ENCODE measurements at regions not wholly inside any gene's neighbourhood (a gene's known extent, or its start where the extent isn't known, plus 50 kb on each side); places are given as distances from the start of the nearest gene placed in this dataset.

GRCh38 chr7:21137640-21138039 is 290.2 kb upstream of the SP4 start:
- Histone ChIP-seq H3K4me3 (ENCODE audit: low read depth in 1 of 2, low read length in 2 of 2) (no peak overlapping the region), H3K36me3 (ENCODE audit: insufficient read depth, low read length) (no peaks in the 10 kb centered on the region), H3K27ac (ENCODE audit: low read length) (no peak overlapping the region), H3K9me3 (ENCODE audit: insufficient read depth, low read length, severe bottlenecking) (no peaks in the 10 kb centered on the region), H3K4me2 (ENCODE audit: insufficient read depth, low read length) (no peak overlapping the region), H3K4me1 (ENCODE audit: insufficient read depth, low read length) (no peaks in the 10 kb centered on the region), H4K20me1 (ENCODE audit: insufficient read depth, low read length) (no peaks in the 10 kb centered on the region), H3K79me2 (ENCODE audit: insufficient read depth, low read length) (no peaks in the 10 kb centered on the region), H3K9ac (ENCODE audit: low read depth, low read length) (no peak overlapping the region), H3K27me3 (ENCODE audit: insufficient read depth, low read length, poor library complexity) (peaks cover 4% of the 10 kb centered on the region), H2AFZ (ENCODE audit: low read depth, low read length) (no peak overlapping the region)
- TF ChIP-seq EZH2 (IDR thresholded peaks at IDR 0.05; ENCODE audit: borderline replicate concordance, low read depth, low read length, severe bottlenecking) (no peak), CTCF (IDR thresholded peaks at IDR 0.05; ENCODE audit: borderline replicate concordance, extremely low read depth, low read length, poor library complexity, severe bottlenecking) (no peak)
- no peak for DNase-seq
- ATAC-seq (ENCODE audit: insufficient read depth, low read depth): no peak

- ATAC-seq (ENCODE audit: insufficient read depth, low read depth): no peak
- TF ChIP-seq EZH2 (IDR thresholded peaks at IDR 0.05; ENCODE audit: borderline replicate concordance, low read depth, low read length, severe bottlenecking) (no peak), CTCF (IDR thresholded peaks at IDR 0.05; ENCODE audit: borderline replicate concordance, extremely low read depth, low read length, poor library complexity, severe bottlenecking) (no peak)
- Histone ChIP-seq H3K27ac (ENCODE audit: low read length) (no peak overlapping the region), H3K9me3 (ENCODE audit: insufficient read depth, low read length, severe bottlenecking) (no peaks in the 10 kb centered on the region), H3K4me3 (ENCODE audit: low read depth in 1 of 2, low read length in 2 of 2) (no peak overlapping the region), H3K36me3 (ENCODE audit: insufficient read depth, low read length) (no peaks in the 10 kb centered on the region), H2AFZ (ENCODE audit: low read depth, low read length) (no peak overlapping the region), H3K4me1 (ENCODE audit: insufficient read depth, low read length) (no peaks in the 10 kb centered on the region), H3K4me2 (ENCODE audit: insufficient read depth, low read length) (no peak overlapping the region), H3K9ac (ENCODE audit: low read depth, low read length) (no peak overlapping the region), H3K27me3 (ENCODE audit: insufficient read depth, low read length, poor library complexity) (peaks cover 4% of the 10 kb centered on the region), H4K20me1 (ENCODE audit: insufficient read depth, low read length) (no peaks in the 10 kb centered on the region), H3K79me2 (ENCODE audit: insufficient read depth, low read length) (no peaks in the 10 kb centered on the region)
- DNase-seq: no peak
Measured at GRCh38 chr7:21140622-21141021, 287.3 kb upstream of the SP4 start.

DNA sequence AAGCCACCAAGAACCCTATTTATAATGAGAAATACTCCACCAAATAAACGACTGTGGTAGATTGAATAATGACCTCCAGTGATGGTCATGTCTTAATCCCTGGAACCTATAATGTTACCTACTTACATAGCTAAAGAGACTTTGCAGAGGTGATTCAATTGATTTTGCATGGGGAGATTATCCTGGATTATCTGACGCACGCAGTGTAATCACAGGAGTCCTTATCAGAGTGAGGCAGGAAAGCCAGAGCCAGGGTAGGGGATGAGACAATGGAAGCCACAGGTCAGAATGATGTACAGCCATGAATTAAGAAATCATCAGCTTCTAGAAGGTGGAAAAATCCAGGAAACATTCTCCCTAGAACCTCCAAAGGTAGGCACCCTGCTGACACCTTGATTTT is 286.4 kb upstream of the SP4 start:
- H3K9me3 ChIP-seq (ENCODE audit: insufficient read depth, low read length, severe bottlenecking): no peaks in the 10 kb centered on the region
- no peak overlapping the region for H2AFZ ChIP-seq (ENCODE audit: low read depth, low read length)
- DNase-seq (no peak), ATAC-seq (ENCODE audit: insufficient read depth, low read depth) (no peak)
- H3K4me1 ChIP-seq (ENCODE audit: insufficient read depth, low read length): no peaks in the 10 kb centered on the region
- no peak overlapping the region for H3K4me3 ChIP-seq (ENCODE audit: low read depth in 1 of 2, low read length in 2 of 2)
- H3K4me2 ChIP-seq (ENCODE audit: insufficient read depth, low read length): no peak overlapping the region
- TF ChIP-seq EZH2 (IDR thresholded peaks at IDR 0.05; ENCODE audit: borderline replicate concordance, low read depth, low read length, severe bottlenecking) (no peak), CTCF (IDR thresholded peaks at IDR 0.05; ENCODE audit: borderline replicate concordance, extremely low read depth, low read length, poor library complexity, severe bottlenecking) (no peak)
- no peak overlapping the region for H3K9ac ChIP-seq (ENCODE audit: low read depth, low read length)
- H4K20me1 ChIP-seq (ENCODE audit: insufficient read depth, low read length): no peaks in the 10 kb centered on the region
- no peaks in the 10 kb centered on the region for H3K36me3 ChIP-seq (ENCODE audit: insufficient read depth, low read length)
- no peak overlapping the region for H3K27ac ChIP-seq (ENCODE audit: low read length)
- H3K79me2 ChIP-seq (ENCODE audit: insufficient read depth, low read length): no peaks in the 10 kb centered on the region
- H3K27me3 ChIP-seq (ENCODE audit: insufficient read depth, low read length, poor library complexity): peaks cover 4% of the 10 kb centered on the region

- no peaks in the 10 kb centered on the region for H3K36me3 ChIP-seq (ENCODE audit: insufficient read depth, low read length)
- H3K27ac ChIP-seq (ENCODE audit: low read length): no peak overlapping the region
- ATAC-seq (ENCODE audit: insufficient read depth, low read depth) (no peak), DNase-seq (no peak)
- no peak overlapping the region for H2AFZ ChIP-seq (ENCODE audit: low read depth, low read length)
- TF ChIP-seq EZH2 (IDR thresholded peaks at IDR 0.05; ENCODE audit: borderline replicate concordance, low read depth, low read length, severe bottlenecking) (no peak), CTCF (IDR thresholded peaks at IDR 0.05; ENCODE audit: borderline replicate concordance, extremely low read depth, low read length, poor library complexity, severe bottlenecking) (no peak)
- no peaks in the 10 kb centered on the region for H4K20me1 ChIP-seq (ENCODE audit: insufficient read depth, low read length)
- H3K4me1 ChIP-seq (ENCODE audit: insufficient read depth, low read length): no peaks in the 10 kb centered on the region
- no peaks in the 10 kb centered on the region for H3K9me3 ChIP-seq (ENCODE audit: insufficient read depth, low read length, severe bottlenecking)
- H3K4me3 ChIP-seq (ENCODE audit: low read depth in 1 of 2, low read length in 2 of 2): no peak overlapping the region
- no peak overlapping the region for H3K4me2 ChIP-seq (ENCODE audit: insufficient read depth, low read length)
- no peaks in the 10 kb centered on the region for H3K79me2 ChIP-seq (ENCODE audit: insufficient read depth, low read length)
- no peak overlapping the region for H3K9ac ChIP-seq (ENCODE audit: low read depth, low read length)
- H3K27me3 ChIP-seq (ENCODE audit: insufficient read depth, low read length, poor library complexity): peaks cover 4% of the 10 kb centered on the region
Measured at GRCh38 chr7:21142081-21142480, 285.8 kb upstream of the SP4 start.

All from DND-41 (cell line).